C4-2B (cell line): ENCODE measurements at regions not wholly inside any gene's neighbourhood (a gene's known extent, or its start where the extent isn't known, plus 50 kb on each side); places are given as distances from the start of the nearest gene placed in this dataset.

ENCODE experiments used
- CTCF ChIP-seq: fragments of 450-650 bp; conservative IDR thresholded peaks from 2 replicates; pipeline ENCODE4 v1.5.1; 2017; ENCODE audit warnings: mild to moderate bottlenecking
- ZFX ChIP-seq: fragments of 450-650 bp; IDR thresholded peaks from 2 replicates; pipeline ENCODE4 v1.6.1; 2017

GRCh38 chr2:183838295-183838694 is 714.1 kb downstream of the NUP35 start:
- TF ChIP-seq CTCF (no peak), ZFX (no peak)
